HCT116 (cell line): ENCODE measurements at regions not wholly inside any gene's neighbourhood (a gene's known extent, or its start where the extent isn't known, plus 50 kb on each side); places are given as distances from the start of the nearest gene placed in this dataset.

Experiments
- ATAC-seq: fragments of 200-7000 bp; cut with Tn5 transposase; 2 replicates; pipeline ENCODE4 v1.9.1; 2020; ENCODE audit warnings: mild to moderate bottlenecking, moderate library complexity
- BruUV-seq: library from RNA; stranded (reverse); fragments of 400-500 nt; replicated peaks from 2 replicates; lab custom pipeline; 2021; lab: Mats Ljungman, UMichigan
- CTCF ChIA-PET: fragments of 300-600 bp; sonication (Branson Sonifier 250); formaldehyde crosslinking; loops from one replicate; lab custom pipeline; 2021; ENCODE audit warnings: antibody characterized with exemption; lab: Charles Lee
- POLR2A ChIA-PET: fragments of 300-600, 350-600 bp; sonication (Branson Sonifier 250); formaldehyde crosslinking; loops from one replicate; lab custom pipeline; 2021; ENCODE audit warnings: antibody characterized with exemption; lab: Charles Lee
- RAD21 ChIA-PET, 2 experiments: fragments of 300-600 bp; sonication (Branson Sonifier 250); formaldehyde crosslinking; loops; one replicate each; lab custom pipeline; 2023; ENCODE audit warnings: low total read pairs in 2 of 2; ENCODE audit not compliant: uncharacterized antibody in 2 of 2, unreplicated experiment in 2 of 2, low non-redundant PET in 1 of 2; lab: Charles Lee
- DNase-seq: peaks from one replicate; pipeline ENCODE4 v3.0.0-alpha.2; 2010; ENCODE audit warnings: low read depth, low spot score
- H2AFZ ChIP-seq: fragments of 200-600 bp; shearing (Covaris generic), sonication (generic); 2 replicates; pipeline ENCODE4 v1.6.1; 2017; ENCODE audit warnings: low read depth, mixed run types, mixed read lengths, antibody characterized with exemption, low read length; ENCODE audit not compliant: poor library complexity, severe bottlenecking
- H3K27ac ChIP-seq: 2 replicates; pipeline ENCODE4 v1.5.1; 2012; ENCODE audit warnings: low read depth, low read length
- H3K27me3 ChIP-seq: fragments of 200-600 bp; sonication (generic); 2 replicates; pipeline ENCODE4 v1.6.1; 2016; ENCODE audit warnings: mixed run types, low read length, mixed read lengths; ENCODE audit not compliant: insufficient read depth
- H3K36me3 ChIP-seq, 2 experiments: fragments of 200-500 bp in 1 of 2; fragments of 200-600 bp in 1 of 2; sonication (Bioruptor generic) in 1 of 2; sonication (generic) in 1 of 2; 2 replicates each; pipeline versions ENCODE4 v1.5.1 to v1.6.1; 2014 to 2016; ENCODE audit warnings: low read length in 2 of 2, inconsistent platforms in 1 of 2, mixed read lengths in 1 of 2, mixed run types in 1 of 2; ENCODE audit not compliant: insufficient read depth in 2 of 2, control insufficient read depth in 1 of 2
- H3K4me1 ChIP-seq, 2 experiments: fragments of 200-600 bp in 1 of 2; sonication (generic) in 1 of 2; 2 replicates each; pipeline versions ENCODE4 v1.5.1 to v1.6.1; 2012 to 2017; ENCODE audit warnings: low read length in 2 of 2, inconsistent platforms in 1 of 2, mild to moderate bottlenecking in 1 of 2, mixed read lengths in 1 of 2, mixed run types in 1 of 2, moderate library complexity in 1 of 2; ENCODE audit not compliant: insufficient read depth in 2 of 2, control insufficient read depth in 1 of 2
- H3K4me2 ChIP-seq: fragments of 200-600 bp; sonication (generic); 2 replicates; pipeline ENCODE4 v1.6.1; 2017; ENCODE audit warnings: mixed run types, low read length, mixed read lengths
- H3K4me3 ChIP-seq, 2 experiments: fragments of 200-600 bp in 1 of 2; sonication (generic) in 1 of 2; replicated peaks in 1 of 2; 2 replicates each; pipeline ENCODE4 v1.5.1; 2011 to 2016; ENCODE audit warnings: low read length in 2 of 2, control low read depth in 1 of 2, low read depth in 1 of 2, mild to moderate bottlenecking in 1 of 2, mixed read lengths in 1 of 2, mixed run types in 1 of 2
- H3K79me2 ChIP-seq: fragments of 200-600 bp; sonication (generic); 2 replicates; pipeline ENCODE4 v1.6.1; 2017; ENCODE audit warnings: mild to moderate bottlenecking, mixed run types, low read length, moderate library complexity, mixed read lengths; ENCODE audit not compliant: insufficient read depth
- H3K9ac ChIP-seq: fragments of 200-600 bp; sonication (generic); 2 replicates; pipeline ENCODE4 v1.6.1; 2016; ENCODE audit warnings: low read length, mixed read lengths
- H3K9me2 ChIP-seq: fragments of 200-600 bp; sonication (generic), shearing (Covaris generic); 2 replicates; pipeline ENCODE4 v1.6.1; 2017; ENCODE audit warnings: mixed run types, mild to moderate bottlenecking, moderate library complexity; ENCODE audit not compliant: insufficient read depth
- H3K9me3 ChIP-seq, 2 experiments: fragments of 200-500 bp in 1 of 2; fragments of 200-600 bp in 1 of 2; sonication (Bioruptor generic) in 1 of 2; sonication (generic) in 1 of 2; 2 replicates each; pipeline ENCODE4 v1.6.1; 2014 to 2017; ENCODE audit warnings: low read length in 2 of 2, mixed read lengths in 2 of 2, inconsistent platforms in 1 of 2, low read depth in 1 of 2, mild to moderate bottlenecking in 1 of 2, mixed run types in 1 of 2, moderate library complexity in 1 of 2; ENCODE audit not compliant: control insufficient read depth in 1 of 2, insufficient read depth in 1 of 2
- H4K20me1 ChIP-seq: fragments of 200-600 bp; sonication (generic), shearing (Covaris generic); 2 replicates; pipeline ENCODE4 v1.6.1; 2017; ENCODE audit warnings: mixed run types, mild to moderate bottlenecking, moderate library complexity; ENCODE audit not compliant: insufficient read depth
- CBX3 ChIP-seq: IDR thresholded peaks from 2 replicates; pipeline ENCODE4 v1.6.1; 2012; ENCODE audit warnings: low read depth
- CEBPB ChIP-seq: IDR thresholded peaks from 2 replicates; pipeline ENCODE4 v1.6.1; 2012; ENCODE audit warnings: low read depth
- EGR1 ChIP-seq: IDR thresholded peaks from 2 replicates; pipeline ENCODE4 v1.6.1; 2012; ENCODE audit warnings: low read depth
- ELF1 ChIP-seq: IDR thresholded peaks from 2 replicates; pipeline ENCODE4 v1.6.1; 2012; ENCODE audit warnings: low read depth, borderline replicate concordance
- EZH2 ChIP-seq: fragments of 200-600 bp; sonication (generic); IDR thresholded peaks from 2 replicates; pipeline ENCODE4 v1.6.1; 2017; ENCODE audit warnings: antibody characterized with exemption, mixed run types
- FOSL1 ChIP-seq: IDR thresholded peaks from 2 replicates; pipeline ENCODE4 v1.6.1; 2012; ENCODE audit warnings: low read depth
- MAX ChIP-seq: IDR thresholded peaks from 2 replicates; pipeline ENCODE4 v1.6.1; 2012
- POLR2A ChIP-seq: IDR thresholded peaks from 2 replicates; pipeline ENCODE4 v1.7.0; 2011; ENCODE audit warnings: borderline replicate concordance; ENCODE audit not compliant: insufficient read depth, insufficient read length; ENCODE audit errors: extremely low read depth
- POLR2AphosphoS5 ChIP-seq: IDR thresholded peaks from 2 replicates; pipeline ENCODE4 v1.6.1; 2011; ENCODE audit warnings: mild to moderate bottlenecking, low read depth, low read length, moderate library complexity
- REST ChIP-seq: IDR thresholded peaks from 2 replicates; pipeline ENCODE4 v1.6.1; 2012; ENCODE audit warnings: low read depth
- SIN3A ChIP-seq: IDR thresholded peaks from 2 replicates; pipeline ENCODE4 v1.6.1; 2012; ENCODE audit warnings: low read depth
- SRF ChIP-seq: IDR thresholded peaks from 2 replicates; pipeline ENCODE4 v1.6.1; 2012; ENCODE audit warnings: low read depth
- ZBTB33 ChIP-seq: IDR thresholded peaks from 2 replicates; pipeline ENCODE4 v1.6.1; 2011; ENCODE audit warnings: mild to moderate bottlenecking, low read length, moderate library complexity; ENCODE audit not compliant: insufficient replicate concordance; ENCODE audit errors: extremely low read depth
- ZFX ChIP-seq: fragments of 450-650 bp; IDR thresholded peaks from 2 replicates; pipeline ENCODE4 v1.6.1; 2017
- ZNF274 ChIP-seq: fragments of 200-500 bp; sonication (Bioruptor generic); IDR thresholded peaks from 2 replicates; pipeline ENCODE4 v1.6.1; 2014; ENCODE audit warnings: mild to moderate bottlenecking, low read depth, low read length, inconsistent platforms
- intact Hi-C: fragments of 100-400 bp; cut with micrococcal nuclease; formaldehyde crosslinking; loops from 2 replicates; pipeline ENCODE4 v1.10.0; 2022

GRCh38 chr7:70994176-70994575 lies 137.8 kb upstream of the GALNT17 start:
- Histone ChIP-seq H3K9me3 (peaks cover 8 to 10% of the 10 kb centered on the region in 2 experiments; a peak in 2 of 4 replicates), H3K9me2 (no peaks in the 10 kb centered on the region), H3K4me1 (no peaks in the 10 kb centered on the region), H3K27me3 (no peaks in the 10 kb centered on the region), H3K4me3 (no peak overlapping the region), H3K36me3 (no peaks in the 10 kb centered on the region), H3K27ac (no peak overlapping the region), H3K4me2 (no peak overlapping the region), H3K79me2 (no peaks in the 10 kb centered on the region), H2AFZ (no peak overlapping the region), H4K20me1 (no peaks in the 10 kb centered on the region), H3K9ac (no peak overlapping the region)
- ATAC-seq: no peak
- TF ChIP-seq ELF1 (no peak), CBX3 (no peak), EZH2 (no peak), SIN3A (no peak), ZNF274 (no peak)
- intact Hi-C loops: no loop called here
- DNase-seq: no peak
- POLR2A ChIA-PET: no interaction called here
- RAD21 ChIA-PET: no interaction called here
- CTCF ChIA-PET: no interaction called here
- no TSS peak for BruUV-seq

- Histone ChIP-seq H3K36me3 (no peaks in the 10 kb centered on the region), H3K9me2 (no peaks in the 10 kb centered on the region), H3K27ac (no peak overlapping the region), H3K4me3 (no peak overlapping the region), H4K20me1 (no peaks in the 10 kb centered on the region), H3K4me1 (no peaks in the 10 kb centered on the region), H2AFZ (no peak overlapping the region), H3K9ac (no peak overlapping the region), H3K4me2 (no peak overlapping the region), H3K27me3 (no peaks in the 10 kb centered on the region), H3K79me2 (no peaks in the 10 kb centered on the region), H3K9me3 (peaks cover 8 to 10% of the 10 kb centered on the region in 2 experiments; a peak in 2 of 4 replicates)
- RAD21 ChIA-PET: no interaction called here
- BruUV-seq: no TSS peak
- DNase-seq (no peak), ATAC-seq (no peak)
- POLR2A ChIA-PET: no interaction called here
- intact Hi-C loops: no loop called here
- CTCF ChIA-PET: no interaction called here
- TF ChIP-seq EGR1: no peak
- no peak for TF ChIP-seq MAX
- TF ChIP-seq FOSL1: no peak
- no peak for TF ChIP-seq SRF
- no peak for TF ChIP-seq REST
- TF ChIP-seq ELF1: no peak
- no peak for TF ChIP-seq ZBTB33
- no peak for TF ChIP-seq POLR2A
- no peak for TF ChIP-seq EZH2
- no peak for TF ChIP-seq CEBPB
- TF ChIP-seq ZFX: no peak
- TF ChIP-seq POLR2AphosphoS5: no peak
Measured at GRCh38 chr7:70997261-70997660, 134.7 kb upstream of the GALNT17 start.
